ENCODE measurements at regions not wholly inside any gene's neighbourhood (a gene's known extent, or its start where the extent isn't known, plus 50 kb on each side); places are given as distances from the start of the nearest gene placed in this dataset.

DNA sequence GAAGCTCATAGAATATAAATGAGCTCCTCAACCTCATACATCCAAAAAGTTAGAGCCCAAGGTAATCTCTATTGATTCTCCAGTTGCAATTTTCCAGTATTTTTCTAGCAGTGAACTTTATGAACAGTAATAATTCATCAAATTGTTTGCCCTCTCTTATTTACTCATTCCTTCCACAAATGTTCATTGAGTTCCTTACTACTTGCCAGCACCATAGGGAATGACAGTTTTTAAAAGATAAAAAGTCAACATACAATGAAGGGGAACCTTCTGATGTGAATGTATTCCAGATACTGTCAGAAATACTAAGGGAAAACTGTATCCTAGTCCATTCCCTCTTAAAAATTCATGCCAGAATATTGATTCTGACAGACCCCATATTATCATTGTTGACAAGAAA, 277.0 kb upstream of the C1orf87 start:
- no peak for DNase-seq (ENCODE audit: low read depth)

DNA sequence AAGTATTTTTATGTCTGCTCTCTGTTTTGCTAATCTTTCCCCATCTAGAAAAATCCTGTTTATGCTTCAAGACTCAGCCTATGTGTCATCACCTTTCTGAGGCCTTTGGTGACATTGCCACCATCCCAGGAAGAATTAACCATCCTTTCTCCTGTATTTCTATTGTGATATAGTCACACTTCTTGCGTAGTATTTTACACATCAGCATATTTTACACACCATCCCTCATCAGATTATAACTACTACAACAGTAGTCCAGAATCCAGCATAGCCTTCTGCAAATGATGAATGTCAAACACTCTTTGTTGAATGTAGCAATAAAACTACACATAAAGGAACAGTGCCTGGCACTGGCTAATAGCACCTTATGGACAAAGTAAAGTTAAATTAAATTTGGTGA, 275.3 kb upstream of the C1orf87 start:
- no peak for DNase-seq (ENCODE audit: low read depth)

DNA sequence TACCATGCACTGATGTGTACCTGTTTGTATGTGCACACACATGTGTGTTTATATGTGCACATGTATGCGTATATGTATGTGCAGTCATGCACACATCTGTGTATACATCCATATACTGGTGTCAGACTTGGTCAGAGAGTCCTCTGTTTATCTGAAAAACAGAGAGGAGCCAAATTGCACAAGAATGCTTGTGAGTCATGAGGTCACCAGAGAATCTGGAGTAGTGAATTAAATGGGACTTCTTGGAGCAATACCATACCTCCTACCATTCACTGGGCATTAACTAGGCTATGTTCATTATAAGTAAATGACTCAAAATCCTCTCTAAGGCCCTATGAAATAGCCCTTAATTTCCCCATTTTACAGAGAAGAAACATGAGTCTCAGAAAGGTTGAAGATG, 272.1 kb upstream of the C1orf87 start:
- DNase-seq (ENCODE audit: low read depth) = peak; percentile 66

DNA sequence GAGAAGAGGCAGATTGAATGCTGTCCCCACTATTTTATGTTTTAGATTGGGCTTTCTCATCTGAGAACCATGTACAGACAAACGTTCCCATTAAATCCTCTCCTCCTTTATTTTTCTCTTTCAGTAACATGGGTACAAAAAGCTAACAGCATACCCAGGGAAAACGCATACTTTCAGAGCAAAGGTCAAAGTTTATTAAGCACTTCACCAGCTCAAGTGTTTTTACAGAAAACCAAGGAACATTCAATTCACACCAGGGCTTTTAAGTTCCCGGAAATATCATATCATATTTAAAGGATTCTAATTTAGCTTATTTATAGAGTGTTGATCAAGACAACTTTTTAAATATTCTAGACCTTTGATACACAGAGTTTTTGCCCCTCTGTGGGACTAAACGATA, 271.5 kb upstream of the C1orf87 start:
- DNase-seq (ENCODE audit: low read depth) = no peak

DNA sequence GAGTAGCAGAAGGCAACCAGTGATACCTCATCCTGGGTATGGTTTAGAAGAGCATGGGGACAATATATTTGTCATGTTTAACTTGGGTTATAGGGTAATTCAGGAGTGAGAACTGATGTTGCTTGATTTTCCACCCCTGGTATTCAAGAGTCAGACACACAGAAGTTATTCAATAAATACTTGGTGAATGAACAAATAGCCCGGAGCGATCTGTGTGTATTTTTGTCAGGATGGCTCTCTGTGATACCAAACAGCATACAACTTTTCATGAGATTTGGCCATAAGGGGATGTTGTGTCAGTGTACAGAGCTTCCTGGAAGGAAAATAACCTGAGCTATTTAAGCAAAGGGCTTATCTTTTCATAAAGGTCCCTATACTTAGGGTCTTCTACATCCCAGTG, 270.2 kb upstream of the C1orf87 start:
- DNase-seq (ENCODE audit: low read depth) = no peak

DNA sequence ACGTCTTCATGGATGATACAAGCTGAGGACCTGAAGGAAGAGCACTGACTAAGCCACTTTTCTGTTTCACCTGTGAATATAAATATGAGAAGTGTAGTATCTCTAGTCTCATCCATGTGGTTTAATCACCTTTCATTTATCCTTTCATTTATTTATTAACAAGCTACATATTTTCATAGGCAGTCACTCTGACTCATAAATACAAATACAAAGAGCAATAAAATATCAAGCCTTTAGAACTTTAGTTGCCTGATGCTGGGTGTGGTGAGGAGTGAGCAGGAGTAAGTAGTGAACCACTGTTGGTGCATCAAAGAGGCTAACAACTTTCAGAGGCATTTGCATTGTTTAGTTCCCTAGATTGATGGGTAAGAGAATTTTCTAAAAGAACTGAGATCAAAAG, 269.0 kb upstream of the C1orf87 start:
- no peak for DNase-seq (ENCODE audit: low read depth)

DNA sequence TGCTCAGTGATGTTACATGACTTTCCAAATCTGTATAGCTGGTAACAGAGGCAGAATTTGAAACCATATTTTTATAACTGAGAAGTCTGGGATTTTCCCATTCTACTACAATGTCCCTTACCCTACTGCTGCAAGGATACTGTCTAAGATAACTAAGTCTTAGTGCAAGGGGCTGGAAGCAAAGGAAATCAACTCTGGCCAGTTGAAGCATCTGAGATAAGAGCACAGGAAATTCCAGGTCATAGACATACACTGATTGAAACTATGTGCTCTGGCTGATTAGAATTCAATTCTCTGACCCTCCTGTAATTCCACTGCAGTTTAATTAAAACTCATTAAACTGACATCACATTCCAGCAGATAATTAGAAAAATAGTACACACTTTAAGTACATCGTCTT, 267.7 kb upstream of the C1orf87 start:
- DNase-seq (ENCODE audit: low read depth) = no peak

DNA sequence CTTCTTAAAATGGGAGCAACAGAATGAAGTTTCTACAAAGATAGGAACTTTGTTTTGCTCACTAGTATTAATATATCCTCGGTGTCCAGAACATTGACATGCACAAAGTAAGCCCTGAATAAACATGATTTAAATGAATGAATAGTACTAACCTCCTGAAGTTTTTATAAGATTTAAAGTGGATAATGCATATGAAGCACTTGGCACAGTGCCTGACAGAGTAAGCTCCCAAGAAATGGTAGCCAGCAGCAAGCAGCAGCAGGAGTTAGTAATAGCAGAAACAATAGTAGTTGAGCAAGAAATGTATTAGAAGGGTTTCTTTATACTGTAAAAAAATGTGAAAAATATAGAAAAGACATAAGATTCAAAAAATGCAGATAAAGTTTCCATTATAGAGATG, 258.1 kb upstream of the C1orf87 start:
- no peak for DNase-seq (ENCODE audit: low read depth)

DNA sequence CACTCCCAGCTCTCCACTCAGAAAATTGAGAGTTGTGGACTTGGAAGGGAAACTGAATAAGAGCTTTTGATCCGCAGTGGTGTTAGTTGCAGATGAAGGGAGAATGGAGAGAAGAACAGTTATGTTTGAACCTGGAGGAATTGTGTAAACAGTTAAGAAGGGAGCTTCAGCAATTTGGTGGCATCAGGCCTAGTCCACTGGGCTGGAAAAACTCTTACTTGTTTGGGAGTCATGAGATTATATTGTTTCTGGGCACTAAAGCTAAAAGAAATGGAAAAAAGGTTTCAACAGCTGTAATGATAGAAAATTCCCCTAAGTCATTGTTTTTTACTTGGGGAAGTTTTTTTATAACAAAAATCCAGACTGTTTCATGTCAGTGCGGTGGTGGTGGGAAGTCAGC, 256.1 kb upstream of the C1orf87 start:
- no peak for DNase-seq (ENCODE audit: low read depth)

DNA sequence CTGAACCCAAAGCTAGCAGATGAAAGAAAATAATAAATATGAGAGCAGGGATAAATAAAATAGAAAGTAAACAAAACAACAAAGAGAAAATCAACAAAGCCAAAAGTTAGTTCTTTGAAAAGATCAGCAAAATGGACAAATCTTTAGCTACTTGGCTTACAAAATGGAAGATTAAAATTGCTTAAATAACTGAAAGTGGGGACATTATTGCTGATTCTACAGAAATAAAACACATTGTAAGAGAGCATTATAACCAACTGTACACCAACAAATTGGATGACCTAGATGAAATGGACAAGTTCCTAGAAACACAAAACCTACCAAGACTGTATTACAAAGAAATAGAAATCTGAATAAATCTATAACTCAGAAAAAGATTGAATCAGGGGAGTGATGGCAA, 238.3 kb upstream of the C1orf87 start:
- no peak for DNase-seq (ENCODE audit: low read depth)

DNA sequence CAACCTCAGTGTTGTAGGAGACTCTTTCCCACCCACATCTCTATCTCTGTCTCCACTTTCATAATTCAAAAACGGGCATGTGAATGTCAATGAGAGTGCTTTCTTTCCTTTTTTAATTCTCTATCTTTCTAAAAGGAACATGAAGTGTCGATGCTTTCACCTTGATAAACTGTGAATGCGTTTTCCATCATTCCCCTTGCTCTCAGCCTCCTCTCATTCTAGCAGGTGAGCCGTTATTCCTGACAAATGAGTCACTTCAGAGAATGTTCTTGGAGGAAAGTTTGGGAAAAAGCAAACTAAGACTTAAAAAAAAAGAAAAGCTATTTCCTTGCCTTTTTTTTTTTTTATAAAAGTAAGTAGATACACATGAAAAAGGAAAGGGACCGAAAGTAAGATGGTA, 226.0 kb upstream of the C1orf87 start:
- no peak for DNase-seq (ENCODE audit: low read depth)

DNA sequence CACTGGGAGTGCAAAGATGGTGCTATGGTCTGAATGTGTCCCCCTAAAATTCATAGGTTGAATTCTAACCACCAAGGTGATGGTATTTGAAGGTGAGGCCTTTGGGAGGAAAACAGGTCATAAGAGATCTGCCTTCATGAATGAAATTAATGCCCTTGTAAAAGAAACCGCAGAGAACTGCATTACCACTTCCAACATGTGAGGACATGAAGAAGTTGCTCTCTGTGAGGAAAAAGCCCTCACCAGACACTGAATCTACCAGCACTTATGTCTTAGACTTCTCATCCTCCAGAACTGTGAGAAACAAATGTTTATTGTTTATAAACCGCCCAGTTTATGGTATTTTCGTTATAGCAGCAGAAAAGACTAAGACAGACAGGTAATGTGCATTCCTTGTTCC, 224.7 kb upstream of the C1orf87 start:
- DNase-seq (ENCODE audit: low read depth) = no peak

DNA sequence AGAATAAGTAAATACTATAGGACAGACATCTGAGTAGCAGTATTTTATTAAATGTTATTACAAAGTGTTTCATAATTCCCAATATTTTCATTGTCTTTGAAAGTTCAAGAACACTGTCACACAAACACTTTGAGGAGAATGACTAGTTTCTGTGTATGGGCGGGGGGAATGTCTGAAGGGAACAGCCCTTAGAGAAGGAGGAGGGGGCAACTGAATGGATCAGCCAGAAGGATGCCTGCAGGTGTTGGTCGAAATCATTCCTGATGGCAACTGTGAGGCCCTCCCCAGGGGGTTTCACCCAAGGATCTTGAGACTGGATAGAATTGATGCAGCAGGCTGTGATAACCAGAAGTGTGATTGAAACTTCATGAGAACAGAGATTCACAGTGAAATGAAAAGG, 223.2 kb upstream of the C1orf87 start:
- DNase-seq (ENCODE audit: low read depth) = no peak

DNA sequence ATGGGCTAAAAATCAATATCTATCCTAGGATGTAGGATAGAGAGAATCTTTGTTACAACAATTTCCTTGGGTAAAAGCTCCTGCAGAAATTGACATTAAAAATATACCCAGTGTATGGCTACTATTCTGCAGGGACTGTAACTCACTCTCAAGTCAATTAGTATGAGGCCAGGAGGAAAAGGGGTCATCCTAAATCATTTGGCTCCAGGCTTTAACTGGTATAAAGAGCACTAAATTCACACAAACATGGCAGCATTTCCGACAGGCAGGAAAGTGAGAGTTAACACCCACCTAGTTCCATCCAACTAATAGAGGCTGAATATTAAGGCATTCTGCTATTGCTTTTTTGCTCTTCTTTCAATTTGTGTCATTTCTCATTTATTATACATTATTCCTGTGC, 218.6 kb upstream of the C1orf87 start:
- DNase-seq (ENCODE audit: low read depth) = no peak

DNA sequence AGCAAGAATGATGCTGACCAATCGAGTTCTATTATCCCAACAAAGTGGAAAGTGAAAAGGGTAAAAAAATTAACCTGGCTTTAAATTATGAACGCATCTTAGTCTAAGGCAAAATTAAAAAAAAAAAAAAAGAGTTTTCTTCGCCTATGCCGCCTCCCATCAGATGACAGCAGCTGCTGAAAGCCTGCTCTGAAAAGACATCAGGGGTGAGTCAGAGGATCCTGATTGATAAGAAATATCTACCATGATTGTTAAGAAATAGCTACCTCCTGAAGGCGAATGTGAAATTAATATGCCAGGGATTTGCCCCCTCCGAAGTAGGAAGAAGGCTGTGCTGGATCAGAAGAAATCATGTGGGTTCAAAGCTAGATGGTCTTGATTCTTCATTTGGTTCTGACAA, 216.8 kb upstream of the C1orf87 start:
- DNase-seq (ENCODE audit: low read depth) = no peak

DNA sequence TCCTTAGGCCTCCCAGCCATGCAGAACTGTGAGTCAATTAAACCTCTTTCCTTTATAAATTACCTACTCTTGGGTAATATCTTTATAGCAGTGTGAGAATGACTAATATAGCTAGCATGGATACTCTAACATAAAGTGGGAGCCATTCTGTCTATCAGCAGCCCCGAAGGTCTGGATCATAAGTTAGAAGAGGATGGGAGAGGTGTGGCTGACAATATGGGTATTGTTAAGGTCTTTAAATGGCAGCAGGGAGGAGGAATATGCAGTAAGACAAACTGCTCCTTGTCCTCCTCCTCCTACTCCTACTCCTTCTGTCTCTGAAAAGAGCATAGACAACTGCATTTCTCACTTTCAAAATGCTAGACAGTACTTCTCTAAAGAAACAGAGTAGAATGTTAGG, 214.0 kb upstream of the C1orf87 start:
- no peak for DNase-seq (ENCODE audit: low read depth)

DNA sequence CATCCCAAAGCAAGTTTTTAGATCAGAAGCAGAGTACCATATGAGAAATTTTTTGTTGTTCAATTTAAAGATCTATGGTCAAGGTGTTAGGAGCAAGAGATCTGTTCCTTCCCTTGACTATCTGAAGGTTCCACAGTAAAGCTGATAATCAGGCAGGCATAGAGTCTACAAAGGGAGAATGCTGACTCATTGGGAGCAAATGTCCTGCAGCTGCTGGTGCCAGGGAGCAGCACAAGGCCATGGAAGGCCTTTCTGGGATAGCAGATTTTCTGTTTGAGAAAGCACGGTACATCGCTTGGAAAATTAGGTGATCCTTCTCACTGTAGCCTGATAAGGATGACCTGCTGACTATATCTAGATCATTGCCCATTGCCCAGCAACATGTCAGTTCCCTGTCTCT, 210.1 kb upstream of the C1orf87 start:
- DNase-seq (ENCODE audit: low read depth) = peak; percentile 52

DNA sequence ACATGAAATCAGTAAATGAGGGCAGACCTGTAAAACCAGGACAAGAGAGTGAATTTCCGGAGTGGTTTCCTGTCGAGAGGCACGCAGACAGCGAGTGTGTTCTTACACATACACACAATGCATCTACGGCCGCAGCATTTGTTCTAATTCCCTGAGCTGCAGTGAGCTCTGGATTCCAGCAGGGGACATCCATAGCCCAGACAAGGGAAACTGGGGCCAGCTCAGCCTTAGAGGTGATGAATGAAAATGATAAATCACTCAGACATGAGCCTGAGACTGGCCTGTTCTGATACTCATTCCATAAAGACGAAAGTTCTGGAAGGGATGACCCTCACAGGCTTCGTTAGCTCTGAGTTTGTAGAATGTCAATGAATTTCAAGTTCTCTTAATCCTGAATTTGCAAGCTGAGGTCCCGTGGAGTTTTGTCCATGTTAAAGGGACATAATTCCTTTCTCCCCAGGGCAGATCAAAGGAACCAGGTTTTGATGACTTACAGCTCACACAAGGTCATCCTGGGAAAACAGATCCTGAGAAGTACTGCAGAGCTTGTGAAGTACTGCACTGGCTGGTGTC, 207.9 kb upstream of the C1orf87 start:
- DNase-seq (ENCODE audit: low read depth) = peak; percentile 94

DNA sequence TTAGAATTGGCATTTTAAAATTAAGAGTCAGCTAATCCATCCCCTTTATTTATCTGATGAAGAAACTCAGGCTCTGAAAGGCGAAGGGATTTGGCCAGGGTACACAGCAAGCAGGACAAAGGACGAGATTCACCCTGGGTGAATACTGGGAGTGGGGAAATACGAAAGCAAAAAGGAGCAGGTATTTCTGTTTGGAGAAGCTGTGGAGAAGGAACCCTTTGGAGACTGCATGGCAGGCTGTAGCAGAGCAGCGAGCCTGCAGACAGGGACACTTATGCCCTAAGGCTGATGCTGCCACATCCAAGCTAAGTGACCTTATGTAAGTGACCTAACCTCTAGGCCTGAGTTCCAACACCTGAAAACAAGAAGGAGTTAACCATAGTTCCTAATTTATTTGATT, 207.2 kb upstream of the C1orf87 start:
- no peak for DNase-seq (ENCODE audit: low read depth)

DNA sequence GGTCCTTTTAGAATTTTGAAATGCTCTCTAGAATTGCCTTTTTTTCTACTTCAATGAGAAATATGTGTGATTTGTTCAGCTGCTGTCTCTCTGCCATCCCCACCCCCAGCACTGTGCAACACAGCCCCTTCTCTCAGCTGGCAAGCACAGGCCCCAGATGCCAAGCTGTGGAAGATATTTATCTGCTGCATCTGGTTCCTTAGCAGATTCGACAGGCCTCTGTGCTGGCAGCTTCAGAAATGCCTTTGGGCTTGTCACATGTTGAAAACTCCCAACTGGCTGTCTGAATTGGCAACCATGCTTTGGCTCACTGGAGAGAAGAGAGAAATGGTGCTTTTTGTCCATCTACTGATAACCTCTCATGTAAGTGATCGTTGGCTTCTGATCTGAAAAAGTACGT, 206.7 kb upstream of the C1orf87 start:
- DNase-seq (ENCODE audit: low read depth) = no peak

DNA sequence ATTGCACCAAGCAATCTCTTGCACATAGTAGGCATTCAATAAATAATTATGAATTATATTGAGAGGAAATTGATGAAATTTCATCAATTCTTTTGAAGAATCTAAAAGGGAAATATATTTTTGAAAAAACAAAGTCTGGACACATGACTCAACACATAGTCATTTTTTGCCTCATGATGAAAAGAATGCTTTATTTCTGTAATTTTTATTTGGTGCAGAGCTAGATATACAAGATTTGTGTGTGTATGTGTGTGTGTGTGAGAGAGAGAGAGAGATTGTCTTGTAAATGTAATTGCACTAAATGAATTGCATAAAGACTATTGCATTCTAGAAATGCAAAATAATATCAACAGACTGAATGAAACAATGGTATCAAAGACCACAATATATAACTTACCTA, 206.2 kb upstream of the C1orf87 start:
- peak; percentile 29 for DNase-seq (ENCODE audit: low read depth)

DNA sequence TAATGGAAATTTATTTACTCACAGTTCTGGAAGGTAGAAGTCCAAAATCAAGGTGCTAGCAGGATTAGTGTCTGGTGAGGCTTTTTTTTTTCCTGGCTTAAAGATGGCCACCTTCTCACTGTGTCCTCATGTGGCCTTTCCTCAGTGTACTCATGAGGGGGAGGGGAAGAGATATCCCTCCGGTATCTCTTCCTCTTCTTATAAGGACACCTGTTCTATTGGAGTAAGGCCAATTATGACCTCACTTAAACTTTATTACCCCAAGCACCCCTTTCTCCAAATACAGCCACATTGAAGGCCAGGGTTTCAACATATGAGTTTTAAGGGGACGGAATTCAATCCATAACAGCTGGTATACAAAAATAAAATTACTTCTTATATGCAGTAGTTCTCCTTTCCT, 203.7 kb upstream of the C1orf87 start:
- no peak for DNase-seq (ENCODE audit: low read depth)

DNA sequence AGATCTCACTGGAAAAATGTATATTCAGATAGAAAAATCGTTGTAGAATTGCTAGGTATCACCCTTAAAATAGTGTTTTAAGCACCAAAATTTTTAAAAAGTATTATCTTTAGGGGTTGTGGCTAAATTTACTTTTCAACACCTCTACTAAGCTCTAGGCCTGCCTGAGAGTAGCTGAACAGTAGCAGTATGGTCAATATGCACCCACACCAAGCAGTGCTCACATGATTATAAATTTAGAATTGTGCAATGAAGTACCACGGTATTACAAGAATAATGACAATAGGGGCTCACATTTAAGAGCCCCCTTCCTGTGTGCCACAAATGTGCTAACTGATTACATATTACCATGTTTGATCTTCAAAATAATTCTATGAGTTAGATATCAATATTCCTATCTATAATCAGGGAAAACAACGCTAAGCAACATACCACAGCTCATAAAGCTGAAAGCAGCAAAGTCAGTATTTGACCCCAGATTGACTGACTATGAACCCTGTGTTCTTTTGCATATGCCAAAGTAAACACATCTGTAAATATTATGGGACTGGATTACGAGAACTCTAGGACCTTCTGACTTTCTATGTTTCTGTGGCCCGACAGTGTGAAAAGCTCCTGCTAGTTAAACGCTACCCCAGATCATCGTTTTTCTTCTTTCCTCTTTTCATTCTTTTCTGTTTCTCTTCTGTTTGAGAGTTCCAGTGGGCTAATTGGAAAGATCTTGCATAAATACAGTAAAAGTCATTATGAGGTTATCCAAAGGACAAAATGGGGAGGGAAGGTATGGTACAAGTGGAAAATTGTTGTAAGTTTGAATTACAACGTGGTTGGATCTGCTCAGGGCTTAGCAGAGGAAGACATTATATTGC, 201.1 kb upstream of the C1orf87 start:
- DNase-seq (ENCODE audit: low read depth) = peak; percentile 20

DNA sequence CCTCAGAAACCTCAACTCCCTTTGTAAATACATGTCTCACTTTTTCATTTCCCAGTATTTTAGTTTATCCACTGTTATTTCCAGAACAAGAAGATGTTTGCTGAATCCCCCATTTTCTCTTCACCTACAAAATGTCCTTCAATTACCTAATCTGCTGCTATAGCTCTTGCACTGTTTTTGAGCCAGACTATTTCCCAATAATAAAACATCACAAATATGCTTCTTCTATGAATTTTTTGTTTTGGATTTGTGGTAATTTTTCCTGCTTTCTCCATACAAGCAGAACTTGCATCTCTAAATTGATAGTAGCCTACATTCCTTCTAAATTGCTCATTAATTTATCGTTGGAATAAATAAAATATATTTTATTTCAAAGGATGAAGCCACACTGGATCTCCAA, 199.6 kb upstream of the C1orf87 start:
- DNase-seq (ENCODE audit: low read depth) = no peak
